RPMI7951 (cell line): ENCODE measurements at regions not wholly inside any gene's neighbourhood (a gene's known extent, or its start where the extent isn't known, plus 50 kb on each side); places are given as distances from the start of the nearest gene placed in this dataset.
"Not testable (repeated sequence)": the region's sequence is repeated elsewhere in the genome, so short reads cannot be mapped to it uniquely, and the experiment has no call there.

Source experiments
- DNase-seq: peaks from one replicate; pipeline ENCODE4 v3.0.0-alpha.2; 2012; ENCODE audit warnings: low read depth

DNA sequence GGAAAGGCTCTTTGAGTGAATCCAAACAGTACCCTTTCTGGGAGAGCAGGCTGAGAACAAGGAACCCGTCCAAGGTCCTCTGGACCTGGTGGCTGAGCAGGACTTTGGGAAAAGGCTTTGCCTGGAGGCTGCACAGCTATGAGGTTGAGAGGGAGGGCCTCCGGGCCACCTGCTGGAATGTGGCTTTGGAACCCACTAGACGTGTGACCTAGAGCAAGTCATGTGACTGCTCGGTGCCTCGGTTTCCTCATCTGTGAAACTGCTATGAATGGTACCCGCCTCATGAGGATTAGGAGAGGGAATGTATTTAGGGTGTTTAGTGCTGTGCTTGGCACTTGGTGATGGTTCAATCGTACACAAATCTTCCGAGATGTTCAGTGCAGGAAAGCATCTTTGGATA, 50.4 kb downstream of the HAPSTR1 start:
- no peak for DNase-seq

GRCh38 chr16:9144106-9144505, 52.7 kb downstream of the HAPSTR1 start:
- no peak for DNase-seq

DNA sequence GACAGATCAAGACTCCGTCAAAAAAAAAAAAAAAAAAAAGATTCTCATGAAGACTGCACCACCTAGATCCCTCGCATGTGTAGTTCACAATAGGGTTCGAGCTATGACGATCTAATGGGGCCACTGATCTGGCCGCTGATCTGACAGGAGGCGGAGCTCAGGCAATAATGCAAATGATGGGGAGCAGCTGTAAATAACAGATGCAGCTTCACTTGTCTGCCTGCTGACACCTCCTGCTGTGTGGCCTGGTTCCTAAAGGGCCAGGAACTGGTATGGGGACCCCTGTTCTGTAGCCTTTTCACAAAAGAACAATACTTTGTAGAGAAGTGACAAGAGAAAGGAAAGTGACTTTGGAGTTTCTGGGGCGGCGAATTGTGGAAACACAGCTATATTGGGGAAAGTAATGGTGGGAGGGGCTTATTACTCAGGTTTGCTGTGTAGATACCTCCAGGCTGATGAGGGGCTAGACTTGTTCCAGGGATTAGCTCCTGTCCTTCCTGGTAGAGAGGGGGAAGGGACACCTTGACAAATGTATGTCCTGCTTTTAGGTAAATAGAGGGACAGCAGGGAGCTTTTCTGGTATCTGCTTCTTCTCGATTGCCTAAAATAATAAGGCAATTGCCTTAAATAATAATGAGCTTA, 57.1 kb downstream of the HAPSTR1 start:
- DNase-seq: no peak

DNA sequence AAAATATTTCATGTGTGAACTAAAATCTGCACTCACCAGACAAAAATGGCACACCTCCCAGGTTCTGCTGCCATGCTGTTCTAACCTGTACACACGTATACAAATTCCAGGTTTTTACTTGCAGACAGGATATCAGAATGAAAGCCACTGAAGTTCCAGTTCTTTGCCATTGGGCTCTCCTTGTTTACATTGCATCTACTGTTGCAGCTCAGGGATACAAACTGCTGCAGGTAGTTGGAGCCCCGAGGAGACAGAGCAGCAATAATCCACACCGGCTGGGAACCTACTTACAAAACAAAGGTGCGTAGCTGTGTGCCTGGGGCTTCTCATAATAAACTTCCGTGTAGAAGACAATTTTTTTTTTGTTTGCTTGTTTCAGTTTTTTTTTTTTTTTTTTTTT, 59.6 kb downstream of the HAPSTR1 start:
- DNase-seq: no peak

DNA sequence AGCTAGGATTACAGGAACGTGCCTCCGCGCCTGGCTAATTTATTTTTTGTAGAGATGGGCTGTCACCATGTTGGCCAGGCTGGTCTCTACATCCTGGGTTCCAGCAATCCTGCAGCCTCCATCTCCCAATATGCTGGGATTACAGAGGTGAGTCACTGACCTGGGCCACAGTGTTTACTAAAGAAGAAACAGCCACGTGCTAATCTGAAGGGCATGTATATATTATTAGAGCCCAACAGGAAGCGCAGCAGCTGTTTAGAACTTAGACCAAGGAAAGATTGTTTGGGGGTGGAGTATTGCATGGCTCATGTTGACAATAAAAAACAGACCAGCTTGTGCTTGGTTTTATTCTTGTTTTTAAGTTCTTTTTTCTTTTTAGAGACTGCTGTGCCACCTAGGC, 60.2 kb downstream of the HAPSTR1 start:
- DNase-seq: peak; percentile 46

DNA sequence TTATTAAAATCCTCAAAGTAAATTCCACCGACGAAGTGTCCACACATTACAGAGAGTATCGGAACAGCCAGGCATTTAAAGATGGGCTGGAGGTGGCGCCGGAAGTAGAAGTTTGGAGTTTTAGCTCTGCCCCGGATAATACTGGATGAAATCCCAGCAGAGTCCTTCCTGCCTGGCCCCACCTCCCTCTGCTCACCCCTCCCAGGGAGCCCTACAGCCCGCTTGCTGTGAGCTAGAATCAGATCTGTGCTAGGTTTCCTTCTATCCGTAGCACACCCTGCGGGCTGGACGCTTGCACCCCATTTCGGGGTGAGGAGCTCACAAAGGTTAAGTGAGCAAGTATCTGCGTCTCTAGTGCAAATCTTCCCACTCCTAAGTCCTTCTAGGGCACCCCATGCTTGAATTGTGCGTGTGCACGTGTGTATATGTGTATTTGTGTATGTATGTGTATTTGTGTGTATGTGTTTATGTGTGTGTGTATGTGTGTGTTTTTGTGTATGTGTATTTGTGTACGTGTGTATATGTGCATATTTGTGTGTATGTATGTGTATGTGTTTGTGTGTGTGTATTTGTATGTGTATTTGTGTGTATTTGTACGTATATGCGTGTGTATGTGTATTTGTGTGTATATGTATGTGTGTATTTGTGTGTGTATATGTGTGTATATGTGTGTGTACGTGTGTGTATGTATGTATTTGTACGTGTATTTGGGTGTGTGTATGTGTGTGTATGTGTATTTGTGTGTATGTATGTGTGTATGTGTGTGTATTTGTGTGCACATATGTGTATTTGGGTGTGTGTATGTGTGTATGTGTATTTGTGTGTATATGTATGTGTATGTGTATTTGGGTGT, 61.4 kb downstream of the HAPSTR1 start:
- no peak for DNase-seq

DNA sequence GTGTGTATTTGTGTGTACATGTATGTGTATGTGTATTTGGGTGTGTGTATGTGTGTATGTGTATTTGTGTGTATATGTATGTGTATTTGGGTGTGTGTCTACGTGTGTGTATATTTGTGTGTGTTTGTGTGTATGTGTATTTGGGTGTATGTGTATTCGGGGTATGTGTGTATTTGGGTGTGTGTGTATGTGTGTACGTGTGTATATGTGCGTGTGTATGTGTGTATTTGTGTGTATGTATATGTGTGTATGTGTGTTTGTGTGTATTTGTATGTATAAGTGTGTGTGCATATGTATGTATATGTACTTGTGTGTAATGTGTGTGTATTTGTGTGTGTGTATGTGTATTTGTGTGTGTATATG, 62.0 kb downstream of the HAPSTR1 start:
- DNase-seq: no peak

DNA sequence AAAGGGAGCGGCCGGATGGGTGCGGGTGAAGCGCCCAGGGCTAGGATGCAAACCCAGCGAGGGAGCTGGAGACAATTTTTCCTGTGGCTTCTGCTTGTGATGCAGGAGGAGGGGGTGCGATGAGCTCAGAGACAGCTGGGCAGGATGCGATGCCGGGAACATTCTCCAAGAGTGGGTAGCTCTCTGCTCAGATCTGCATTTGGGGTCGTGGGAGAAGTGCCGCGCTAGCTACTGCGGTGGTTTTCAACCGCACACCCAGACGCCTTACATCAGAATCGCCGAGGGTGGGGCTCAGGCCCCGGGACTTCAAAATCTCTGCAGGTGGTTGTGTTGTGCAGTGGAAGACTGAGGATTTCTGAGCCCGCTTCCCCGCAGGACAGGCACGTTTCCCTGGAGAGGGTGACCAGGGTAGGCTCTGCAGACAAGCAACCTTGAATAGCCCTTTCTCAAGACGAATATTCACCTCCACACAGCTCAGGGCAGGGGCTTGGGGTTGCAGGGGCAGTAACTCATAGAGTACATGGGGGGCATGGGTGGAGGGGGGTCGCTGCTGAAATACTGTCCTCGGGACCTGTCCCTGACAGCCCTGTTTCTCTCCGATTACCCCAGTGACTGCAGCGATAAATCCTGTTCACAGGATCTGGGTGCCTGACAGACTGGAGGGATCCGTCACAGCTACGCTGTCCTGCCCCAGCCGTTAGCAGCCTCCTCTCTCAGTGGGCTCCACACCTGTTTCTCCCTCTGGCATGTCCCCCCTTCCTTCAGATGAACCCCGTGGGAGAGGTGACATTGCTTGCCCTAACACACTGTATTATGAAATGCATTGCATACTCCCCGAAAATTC, 63.3 kb downstream of the HAPSTR1 start:
- peak; percentile 44 for DNase-seq

GRCh38 chr16:9155871-9156270, 64.4 kb downstream of the HAPSTR1 start:
- no peak for DNase-seq

GRCh38 chr16:9159839-9160550, 68.6 kb downstream of the HAPSTR1 start:
- DNase-seq: peak; percentile 57

DNA sequence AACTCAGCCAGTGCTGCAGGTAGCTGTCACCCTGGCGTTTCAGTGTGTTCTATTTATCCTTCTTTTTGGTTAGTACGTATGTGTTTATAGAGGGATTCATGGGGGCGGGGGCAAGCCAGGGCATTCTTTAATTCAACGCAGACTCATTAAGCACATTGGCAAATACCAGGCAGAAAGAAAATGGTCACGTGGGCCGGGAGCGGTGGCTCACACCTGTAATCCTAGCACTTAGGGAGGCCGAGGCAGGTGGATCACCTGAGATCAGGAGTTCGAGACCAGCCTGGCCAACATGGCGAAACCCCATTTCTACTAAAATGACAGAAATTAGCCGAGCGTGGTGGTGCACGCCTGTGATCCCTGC, 69.1 kb downstream of the HAPSTR1 start:
- no peak for DNase-seq

DNA sequence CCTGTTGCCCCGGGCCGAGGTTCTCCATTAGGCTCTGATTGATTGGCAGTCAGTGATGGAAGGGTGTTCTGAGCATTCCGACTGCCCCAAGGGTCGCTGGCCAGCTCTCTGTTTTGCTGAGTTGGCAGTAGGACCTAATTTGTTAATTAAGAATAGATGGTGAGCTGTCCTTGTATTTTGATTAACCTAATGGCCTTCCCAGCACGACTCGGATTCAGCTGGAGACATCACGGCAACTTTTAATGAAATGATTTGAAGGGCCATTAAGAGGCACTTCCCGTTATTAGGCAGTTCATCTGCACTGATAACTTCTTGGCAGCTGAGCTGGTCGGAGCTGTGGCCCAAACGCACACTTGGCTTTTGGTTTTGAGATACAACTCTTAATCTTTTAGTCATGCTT, 74.2 kb downstream of the HAPSTR1 start:
- DNase-seq: no peak

- DNase-seq: not testable (repeated sequence)
Observed at GRCh38 chr16:9166326-9166993, 75.0 kb downstream of the HAPSTR1 start.

DNA sequence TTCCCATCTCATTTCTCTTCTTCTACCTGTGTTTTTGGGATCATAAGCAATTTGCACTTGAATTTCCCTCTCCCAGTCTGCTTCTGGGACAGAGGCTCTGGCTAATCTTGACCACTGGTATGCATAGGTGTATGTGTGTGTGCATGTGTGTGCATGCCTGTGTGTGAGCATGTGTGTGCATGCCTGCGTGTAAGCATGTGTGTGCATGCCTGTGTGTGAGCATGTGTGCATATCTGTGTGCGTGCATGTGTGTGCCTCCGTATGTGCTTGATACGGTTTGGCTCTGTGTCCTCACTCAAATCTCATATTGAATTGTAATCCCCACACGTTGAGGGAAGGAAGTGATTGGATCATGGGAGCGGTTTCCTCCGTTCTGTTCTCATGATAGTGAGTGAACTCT, 77.7 kb downstream of the HAPSTR1 start:
- no peak for DNase-seq

- peak; percentile 18 for DNase-seq
Observed at GRCh38 chr16:9170470-9170869, 79.0 kb downstream of the HAPSTR1 start.

DNA sequence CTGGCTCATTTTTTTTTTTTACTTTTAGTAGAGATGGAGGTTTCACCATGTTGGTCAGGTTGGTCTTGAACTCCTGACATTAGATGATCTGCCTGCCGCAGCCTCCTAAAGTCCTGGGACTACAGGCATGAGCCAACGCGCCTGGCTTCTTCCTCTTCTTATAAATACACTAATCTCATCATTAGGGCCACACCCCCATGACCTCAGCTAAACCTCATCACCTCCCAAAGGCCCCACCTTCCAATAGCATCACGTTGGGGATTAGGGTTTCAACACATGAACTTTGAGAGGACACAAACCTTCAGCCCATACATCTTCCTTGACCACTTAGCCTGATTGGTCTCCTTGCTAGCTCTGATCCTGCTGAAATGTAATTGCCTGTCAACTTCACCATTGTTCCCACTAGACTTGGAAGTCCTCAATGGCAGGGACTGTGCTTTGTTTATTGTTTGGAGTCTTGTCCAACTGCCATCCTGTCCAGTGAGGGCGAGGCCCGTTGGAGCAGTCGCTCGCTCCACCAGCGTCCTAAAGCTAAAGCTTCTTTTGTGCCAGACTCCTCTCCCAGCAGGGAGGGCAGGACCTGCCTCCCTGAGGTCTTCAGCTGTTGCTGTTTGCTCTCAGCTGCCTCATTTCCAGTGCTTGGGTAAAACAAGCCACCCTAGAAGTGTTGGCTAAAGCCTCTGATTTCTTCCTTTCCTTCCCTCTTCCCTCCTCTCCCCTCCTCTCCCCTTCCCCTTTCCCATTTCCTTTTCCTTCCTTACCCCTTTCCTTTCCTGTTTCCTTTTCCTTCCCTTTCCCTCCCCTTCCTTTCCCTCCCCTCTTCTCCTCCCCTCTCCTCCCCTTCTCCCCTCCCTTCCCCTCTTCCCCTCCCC, 85.3 kb downstream of the HAPSTR1 start:
- no peak for DNase-seq

- DNase-seq: no peak
Observed at GRCh38 chr16:9177861-9178260, 86.4 kb downstream of the HAPSTR1 start.

DNA sequence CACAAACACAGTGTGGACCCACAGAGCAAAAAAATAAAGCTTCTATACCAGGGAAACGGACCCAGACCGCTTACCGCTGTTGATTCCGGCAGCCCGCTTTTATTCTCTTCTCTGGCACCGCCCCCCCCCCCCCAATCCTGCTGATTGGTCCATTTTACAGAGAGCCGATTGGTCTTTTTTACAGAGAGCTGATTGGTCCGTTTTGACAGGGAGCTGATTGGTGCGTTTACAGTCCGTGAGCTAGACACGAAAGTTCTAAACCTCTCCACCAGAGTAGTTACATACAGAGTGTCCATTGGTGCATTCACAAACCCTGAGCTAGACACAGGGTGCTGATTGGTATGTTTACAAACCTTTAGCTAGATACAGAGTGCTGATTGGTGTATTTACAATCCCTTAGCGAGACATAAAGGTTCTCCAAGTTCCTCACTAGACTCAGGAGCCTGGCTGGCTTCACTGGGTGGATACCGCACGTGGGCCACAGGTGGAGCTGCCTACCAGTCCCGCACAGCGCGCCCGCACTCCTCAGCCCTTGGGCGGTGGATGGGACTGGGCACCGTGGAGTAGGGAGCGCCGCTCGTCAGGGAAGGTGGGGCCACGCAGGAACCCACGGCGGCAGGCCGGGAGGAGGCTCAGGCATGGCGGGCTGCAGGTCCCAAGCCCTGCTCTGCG, 92.4 kb downstream of the HAPSTR1 start:
- DNase-seq: no peak

- DNase-seq: no peak
Observed at GRCh38 chr16:9184354-9184690, 92.9 kb downstream of the HAPSTR1 start.

GRCh38 chr16:9185381-9185780, 93.9 kb downstream of the HAPSTR1 start:
- DNase-seq: no peak
